ENCODE measurements at regions not wholly inside any gene's neighbourhood (a gene's known extent, or its start where the extent isn't known, plus 50 kb on each side); places are given as distances from the start of the nearest gene placed in this dataset.

DNA sequence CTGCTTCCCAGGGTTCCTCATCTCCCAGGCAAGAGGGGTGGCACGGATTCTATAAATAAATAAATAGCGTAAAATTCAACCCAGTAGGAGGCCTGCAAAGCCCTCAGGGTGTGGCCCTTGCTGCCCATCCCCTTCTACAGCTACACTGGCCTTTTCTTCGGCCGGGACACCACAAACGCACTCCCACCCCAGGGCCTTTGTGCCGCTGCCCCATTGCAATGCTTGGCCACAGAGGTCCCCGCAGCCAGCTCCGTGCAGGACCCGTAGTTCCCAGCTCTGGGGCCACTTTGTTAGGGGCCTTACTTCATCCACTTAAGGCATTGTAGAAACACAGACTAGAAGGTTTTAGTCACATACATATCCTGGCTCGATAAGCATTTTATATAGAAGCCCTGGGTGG lies 151.2 kb downstream of the ERMARD start:
- Histone ChIP-seq H3K4me3 (ENCODE audit: low read depth, low read length) (no peak overlapping the region), H3K36me3 (ENCODE audit: insufficient read depth, low read length) (no peaks in the 10 kb centered on the region), H3K27ac (ENCODE audit: low read depth, low read length) (no peak overlapping the region), H3K4me1 (ENCODE audit: control insufficient read depth, insufficient read depth, low read length, unreplicated experiment) (no peaks in the 10 kb centered on the region), H3K79me2 (ENCODE audit: control insufficient read depth, insufficient read depth, low read length, unreplicated experiment) (no peaks in the 10 kb centered on the region), H2AFZ (ENCODE audit: low read length, unreplicated experiment) (no peak overlapping the region), H3K27me3 (ENCODE audit: insufficient read depth, low read length) (no peaks in the 10 kb centered on the region)

- no peak overlapping the region for H3K27ac ChIP-seq (ENCODE audit: low read depth, low read length)
- no peaks in the 10 kb centered on the region for H3K27me3 ChIP-seq (ENCODE audit: insufficient read depth, low read length)
- no peaks in the 10 kb centered on the region for H3K79me2 ChIP-seq (ENCODE audit: control insufficient read depth, insufficient read depth, low read length, unreplicated experiment)
- H3K36me3 ChIP-seq (ENCODE audit: insufficient read depth, low read length), result no peaks in the 10 kb centered on the region
- H3K4me1 ChIP-seq (ENCODE audit: control insufficient read depth, insufficient read depth, low read length, unreplicated experiment), result no peaks in the 10 kb centered on the region
- H2AFZ ChIP-seq (ENCODE audit: low read length, unreplicated experiment), result no peak overlapping the region
- no peak overlapping the region for H3K4me3 ChIP-seq (ENCODE audit: low read depth, low read length)
Observed at GRCh38 chr6:169902070-169902469, 150.6 kb downstream of the ERMARD start.

DNA sequence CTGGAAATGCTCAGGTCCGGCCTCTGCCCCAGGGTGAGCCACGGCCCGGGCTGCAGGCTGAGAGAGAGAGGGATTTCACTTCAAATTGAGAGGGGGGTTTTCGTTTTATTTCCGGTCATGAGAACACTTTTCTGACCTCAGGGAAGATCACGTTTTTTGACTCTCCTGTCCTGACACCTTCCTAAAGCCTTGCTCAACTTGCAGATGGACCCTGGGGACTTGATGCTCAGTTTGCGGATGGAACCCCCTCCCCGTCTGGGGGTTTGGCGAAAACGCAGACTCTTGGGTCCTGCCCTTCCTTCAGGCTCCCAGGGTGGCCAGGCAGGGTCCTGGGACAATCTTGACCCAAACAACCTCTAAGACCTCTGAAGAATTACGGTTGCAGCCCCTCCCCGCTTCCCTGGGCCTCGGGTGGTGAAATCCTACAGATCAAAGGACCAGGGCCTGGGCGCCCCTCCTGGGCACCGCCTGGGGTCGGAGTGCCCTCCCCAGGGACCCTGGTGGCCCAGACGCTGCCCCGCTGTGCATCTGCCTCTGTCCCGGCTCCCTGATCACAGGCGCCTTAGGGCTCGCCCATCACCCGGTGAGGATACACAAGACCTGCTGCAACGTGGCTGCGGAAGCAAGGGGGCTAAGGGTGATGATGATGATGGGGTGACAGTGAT lies 148.2 kb downstream of the ERMARD start:
- Histone ChIP-seq H3K27me3 (ENCODE audit: insufficient read depth, low read length) (no peaks in the 10 kb centered on the region), H3K27ac (ENCODE audit: low read depth, low read length) (no peak overlapping the region), H2AFZ (ENCODE audit: low read length, unreplicated experiment) (no peak overlapping the region), H3K79me2 (ENCODE audit: control insufficient read depth, insufficient read depth, low read length, unreplicated experiment) (no peaks in the 10 kb centered on the region), H3K36me3 (ENCODE audit: insufficient read depth, low read length) (no peaks in the 10 kb centered on the region), H3K4me1 (ENCODE audit: control insufficient read depth, insufficient read depth, low read length, unreplicated experiment) (no peaks in the 10 kb centered on the region), H3K4me3 (ENCODE audit: low read depth, low read length) (no peak overlapping the region)

- H3K27ac ChIP-seq (ENCODE audit: low read depth, low read length), result no peak overlapping the region
Observed at GRCh38 chr6:169898788-169899480, 147.5 kb downstream of the ERMARD start.

GRCh38 chr6:169897601-169898358 lies 146.4 kb downstream of the ERMARD start:
- Histone ChIP-seq H3K27me3 (ENCODE audit: insufficient read depth, low read length) (no peaks in the 10 kb centered on the region), H3K36me3 (ENCODE audit: insufficient read depth, low read length) (no peaks in the 10 kb centered on the region), H3K27ac (ENCODE audit: low read depth, low read length) (no peak overlapping the region), H3K4me1 (ENCODE audit: control insufficient read depth, insufficient read depth, low read length, unreplicated experiment) (no peaks in the 10 kb centered on the region), H3K4me3 (ENCODE audit: low read depth, low read length) (no peak overlapping the region), H3K79me2 (ENCODE audit: control insufficient read depth, insufficient read depth, low read length, unreplicated experiment) (no peaks in the 10 kb centered on the region), H2AFZ (ENCODE audit: low read length, unreplicated experiment) (no peak overlapping the region)

More at GRCh38 chr6:169898788-169899480, 147.5 kb downstream of the ERMARD start:
- H3K79me2 ChIP-seq (ENCODE audit: control insufficient read depth, insufficient read depth, low read length, unreplicated experiment), result no peaks in the 10 kb centered on the region
- H3K36me3 ChIP-seq (ENCODE audit: insufficient read depth, low read length), result no peaks in the 10 kb centered on the region
- no peak overlapping the region for H3K4me3 ChIP-seq (ENCODE audit: low read depth, low read length)
- H3K4me1 ChIP-seq (ENCODE audit: control insufficient read depth, insufficient read depth, low read length, unreplicated experiment), result no peaks in the 10 kb centered on the region
- H2AFZ ChIP-seq (ENCODE audit: low read length, unreplicated experiment), result no peak overlapping the region
- no peaks in the 10 kb centered on the region for H3K27me3 ChIP-seq (ENCODE audit: insufficient read depth, low read length)

GRCh38 chr6:169896826-169897456 lies 145.5 kb downstream of the ERMARD start:
- no peaks in the 10 kb centered on the region for H3K36me3 ChIP-seq (ENCODE audit: insufficient read depth, low read length)
- no peaks in the 10 kb centered on the region for H3K4me1 ChIP-seq (ENCODE audit: control insufficient read depth, insufficient read depth, low read length, unreplicated experiment)
- H2AFZ ChIP-seq (ENCODE audit: low read length, unreplicated experiment), result no peak overlapping the region
- no peaks in the 10 kb centered on the region for H3K79me2 ChIP-seq (ENCODE audit: control insufficient read depth, insufficient read depth, low read length, unreplicated experiment)
- H3K27ac ChIP-seq (ENCODE audit: low read depth, low read length), result no peak overlapping the region
- H3K4me3 ChIP-seq (ENCODE audit: low read depth, low read length), result no peak overlapping the region
- no peaks in the 10 kb centered on the region for H3K27me3 ChIP-seq (ENCODE audit: insufficient read depth, low read length)

DNA sequence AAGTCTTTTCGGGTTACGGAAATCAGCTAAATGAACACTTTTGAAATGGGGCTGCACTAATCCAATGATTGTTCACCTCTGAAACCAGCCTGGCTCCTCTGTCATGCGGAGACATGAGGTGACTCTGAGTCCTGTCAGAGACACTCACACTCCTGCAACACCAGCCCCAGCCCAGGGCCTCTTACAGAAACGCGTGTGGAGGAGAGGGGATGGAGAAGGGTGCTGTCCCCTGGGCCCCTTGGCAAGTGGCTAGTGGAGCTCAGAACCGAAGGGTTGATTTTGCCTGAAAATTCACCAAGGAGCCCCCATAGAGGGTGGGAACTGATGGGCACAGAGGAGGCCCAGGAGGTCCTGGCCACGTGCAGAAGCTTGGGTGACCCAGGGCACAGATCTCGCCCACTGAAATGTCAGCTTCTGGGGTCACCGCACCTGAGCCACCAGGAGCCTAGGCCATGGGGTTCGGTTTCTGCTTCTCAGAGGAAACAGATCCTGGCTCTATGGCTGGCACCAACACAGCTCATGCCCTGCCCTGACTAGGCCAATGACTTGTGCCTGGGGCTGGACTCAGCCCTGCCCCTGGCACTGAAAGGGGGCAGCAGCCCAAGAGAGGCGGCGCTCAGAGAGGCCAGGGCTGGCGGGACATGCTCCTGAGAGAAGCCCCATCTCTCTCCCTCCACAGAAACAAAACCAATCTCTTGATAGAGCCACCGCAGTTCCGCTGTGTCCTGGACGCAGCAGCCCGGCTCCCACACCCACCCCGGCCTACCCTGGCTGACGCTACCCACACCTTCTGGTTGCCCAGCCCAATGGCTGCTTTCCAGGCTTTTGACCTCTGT lies 144.7 kb downstream of the ERMARD start:
- H2AFZ ChIP-seq (ENCODE audit: low read length, unreplicated experiment), result no peak overlapping the region
- no peaks in the 10 kb centered on the region for H3K79me2 ChIP-seq (ENCODE audit: control insufficient read depth, insufficient read depth, low read length, unreplicated experiment)
- H3K27me3 ChIP-seq (ENCODE audit: insufficient read depth, low read length), result no peaks in the 10 kb centered on the region
- no peaks in the 10 kb centered on the region for H3K36me3 ChIP-seq (ENCODE audit: insufficient read depth, low read length)
- H3K27ac ChIP-seq (ENCODE audit: low read depth, low read length), result no peak overlapping the region
- H3K4me1 ChIP-seq (ENCODE audit: control insufficient read depth, insufficient read depth, low read length, unreplicated experiment), result no peaks in the 10 kb centered on the region
- H3K4me3 ChIP-seq (ENCODE audit: low read depth, low read length), result no peak overlapping the region

GRCh38 chr6:169895000-169895759 lies 143.8 kb downstream of the ERMARD start:
- H3K27me3 ChIP-seq (ENCODE audit: insufficient read depth, low read length), result no peaks in the 10 kb centered on the region
- H3K27ac ChIP-seq (ENCODE audit: low read depth, low read length), result no peak overlapping the region
- H3K4me3 ChIP-seq (ENCODE audit: low read depth, low read length), result no peak overlapping the region
- no peaks in the 10 kb centered on the region for H3K4me1 ChIP-seq (ENCODE audit: control insufficient read depth, insufficient read depth, low read length, unreplicated experiment)
- H3K36me3 ChIP-seq (ENCODE audit: insufficient read depth, low read length), result no peaks in the 10 kb centered on the region
- no peaks in the 10 kb centered on the region for H3K79me2 ChIP-seq (ENCODE audit: control insufficient read depth, insufficient read depth, low read length, unreplicated experiment)
- no peak overlapping the region for H2AFZ ChIP-seq (ENCODE audit: low read length, unreplicated experiment)

- no peak overlapping the region for H3K27ac ChIP-seq (ENCODE audit: low read depth, low read length)
- no peaks in the 10 kb centered on the region for H3K4me1 ChIP-seq (ENCODE audit: control insufficient read depth, insufficient read depth, low read length, unreplicated experiment)
- no peaks in the 10 kb centered on the region for H3K27me3 ChIP-seq (ENCODE audit: insufficient read depth, low read length)
- H3K4me3 ChIP-seq (ENCODE audit: low read depth, low read length), result no peak overlapping the region
- H2AFZ ChIP-seq (ENCODE audit: low read length, unreplicated experiment), result no peak overlapping the region
- no peaks in the 10 kb centered on the region for H3K79me2 ChIP-seq (ENCODE audit: control insufficient read depth, insufficient read depth, low read length, unreplicated experiment)
- no peaks in the 10 kb centered on the region for H3K36me3 ChIP-seq (ENCODE audit: insufficient read depth, low read length)
Observed at GRCh38 chr6:169894377-169894960, 143.0 kb downstream of the ERMARD start.
